ENCODE measurements at regions not wholly inside any gene's neighbourhood (a gene's known extent, or its start where the extent isn't known, plus 50 kb on each side); places are given as distances from the start of the nearest gene placed in this dataset.
A peak's percentile ranks its signal among the peaks of the same experiment; 100 is the strongest.

GRCh38 chr3:117699058-117699457, 989.5 kb downstream of the TUSC7 start:
- 86 to 95% (median 91%) methylated on average over 2 of the region's 2 CpGs for WGBS, 5 donors
- no peak for TF ChIP-seq POLR2AphosphoS5 (IDR thresholded peaks at IDR 0.05)

GRCh38 chr3:117700573-117701360, 991.2 kb downstream of the TUSC7 start:
- H3K4me3 ChIP-seq: no peak overlapping the region
- no peaks in the 10 kb centered on the region for H3K4me1 ChIP-seq
- H3K27ac ChIP-seq: no peak overlapping the region
- TF ChIP-seq CTCF (IDR thresholded peaks at IDR 0.05) (no peak), POLR2AphosphoS5 (IDR thresholded peaks at IDR 0.05) (no peak), POLR2A (IDR thresholded peaks at IDR 0.05) (no peak), EP300 (IDR thresholded peaks at IDR 0.05) (no peak)
- H3K27me3 ChIP-seq: no peaks in the 10 kb centered on the region
- no peak for DNase-seq
- H3K9me3 ChIP-seq: no peaks in the 10 kb centered on the region
- no peaks in the 10 kb centered on the region for H3K36me3 ChIP-seq
- intact Hi-C loops (cut with DNase I; ENCODE audit: low total_unique reads): no loop called here
- 73 to 80% (median 78%) methylated on average over 6 of the region's 6 CpGs for WGBS, 5 donors

More at GRCh38 chr3:117699058-117699457, 989.5 kb downstream of the TUSC7 start:
- Histone ChIP-seq H3K27me3 (no peaks in the 10 kb centered on the region), H3K36me3 (no peaks in the 10 kb centered on the region), H3K27ac (no peak overlapping the region), H3K4me3 (no peak overlapping the region), H3K9me3 (no peaks in the 10 kb centered on the region), H3K4me1 (no peaks in the 10 kb centered on the region)
- DNase-seq: no peak
- intact Hi-C loops (cut with DNase I; ENCODE audit: low total_unique reads): no loop called here

- Histone ChIP-seq H3K4me1 (no peaks in the 10 kb centered on the region), H3K27me3 (no peaks in the 10 kb centered on the region), H3K27ac (no peak overlapping the region), H3K9me3 (no peaks in the 10 kb centered on the region), H3K4me3 (no peak overlapping the region), H3K36me3 (no peaks in the 10 kb centered on the region)
- intact Hi-C loops (cut with DNase I; ENCODE audit: low total_unique reads): no loop called here
- TF ChIP-seq CTCF (IDR thresholded peaks at IDR 0.05) (no peak), EP300 (IDR thresholded peaks at IDR 0.05) (no peak), POLR2A (IDR thresholded peaks at IDR 0.05) (no peak), POLR2AphosphoS5 (IDR thresholded peaks at IDR 0.05) (no peak)
- no peak for DNase-seq
- 79 to 86% (median 83%) methylated on average over 3 of the region's 3 CpGs for WGBS, 5 donors
These were observed 995.4 kb downstream of the TUSC7 start for GRCh38 chr3:117705011-117705410.

GRCh38 chr3:117706037-117706436, 996.5 kb downstream of the TUSC7 start:
- no peak overlapping the region for H3K4me3 ChIP-seq
- no peaks in the 10 kb centered on the region for H3K4me1 ChIP-seq
- no peaks in the 10 kb centered on the region for H3K36me3 ChIP-seq
- 33 to 54% (median 47%) methylated on average over 1 of the region's 1 CpG for WGBS, 5 donors
- intact Hi-C loops (cut with DNase I; ENCODE audit: low total_unique reads): no loop called here
- peak in 1 of 2 donors; percentile 24 for DNase-seq
- H3K27ac ChIP-seq: no peak overlapping the region
- no peaks in the 10 kb centered on the region for H3K9me3 ChIP-seq
- no peak for TF ChIP-seq CTCF (IDR thresholded peaks at IDR 0.05)
- no peak for TF ChIP-seq POLR2AphosphoS5 (IDR thresholded peaks at IDR 0.05)
- no peak for TF ChIP-seq EP300 (IDR thresholded peaks at IDR 0.05)
- no peak for TF ChIP-seq POLR2A (IDR thresholded peaks at IDR 0.05)
- H3K27me3 ChIP-seq: no peaks in the 10 kb centered on the region

- H3K27ac ChIP-seq: no peak overlapping the region
- H3K36me3 ChIP-seq: no peaks in the 10 kb centered on the region
- H3K4me1 ChIP-seq: no peaks in the 10 kb centered on the region
- DNase-seq: no peak
- no peak overlapping the region for H3K4me3 ChIP-seq
- intact Hi-C loops (cut with DNase I; ENCODE audit: low total_unique reads): no loop called here
- no peaks in the 10 kb centered on the region for H3K9me3 ChIP-seq
- WGBS, 5 donors: 60 to 81% (median 76%) methylated on average over 2 of the region's 2 CpGs
- no peaks in the 10 kb centered on the region for H3K27me3 ChIP-seq
- TF ChIP-seq CTCF (IDR thresholded peaks at IDR 0.05) (no peak), POLR2AphosphoS5 (IDR thresholded peaks at IDR 0.05) (no peak), POLR2A (IDR thresholded peaks at IDR 0.05) (no peak), EP300 (IDR thresholded peaks at IDR 0.05) (no peak)
These were observed 997.2 kb downstream of the TUSC7 start for GRCh38 chr3:117706756-117707155.
